Lower lobe of right lung (tissue), 2 donors: ENCODE measurements at regions not wholly inside any gene's neighbourhood (a gene's known extent, or its start where the extent isn't known, plus 50 kb on each side); places are given as distances from the start of the nearest gene placed in this dataset.

Experiments
- ATAC-seq, 2 donors: fragments of 200-7000 bp; cut with Tn5 transposase; one replicate each; pipeline ENCODE4 v1.9.1; 2020 to 2022; ENCODE audit warnings: mild to moderate bottlenecking in 2 of 2, moderate library complexity in 2 of 2
- DNase-seq: peaks from one replicate; pipeline ENCODE4 v3.0.0-alpha.2; 2020
- H3K27ac ChIP-seq: fragments of 200-600 bp; one replicate; pipeline ENCODE4 v1.8.0; 2022
- H3K27me3 ChIP-seq: fragments of 200-600 bp; one replicate; pipeline ENCODE4 v1.8.0; 2022; ENCODE audit warnings: low read depth
- H3K36me3 ChIP-seq: fragments of 200-600 bp; one replicate; pipeline ENCODE4 v1.8.0; 2022; ENCODE audit warnings: mild to moderate bottlenecking
- H3K4me1 ChIP-seq: fragments of 200-600 bp; one replicate; pipeline ENCODE4 v1.8.0; 2022
- H3K4me3 ChIP-seq: fragments of 200-600 bp; one replicate; pipeline ENCODE4 v1.8.0; 2022; ENCODE audit warnings: mild to moderate bottlenecking
- H3K9me3 ChIP-seq: fragments of 200-600 bp; one replicate; pipeline ENCODE4 v1.8.0; 2022
- intact Hi-C: fragments of 100-400 bp; cut with DNase I; formaldehyde crosslinking; loops from one replicate; pipeline ENCODE4 v1.11.0; 2022
- TF ChIP-seq, protein P1 (sequence below): fragments of 200-600 bp; IDR thresholded peaks from one replicate; pipeline ENCODE4 v1.8.0; 2022; ENCODE audit warnings: antibody characterized with exemption, mild to moderate bottlenecking
- donor health status: DM: no; HTN: yes; CAD: no; lungs with severe emphysema.

DNA sequence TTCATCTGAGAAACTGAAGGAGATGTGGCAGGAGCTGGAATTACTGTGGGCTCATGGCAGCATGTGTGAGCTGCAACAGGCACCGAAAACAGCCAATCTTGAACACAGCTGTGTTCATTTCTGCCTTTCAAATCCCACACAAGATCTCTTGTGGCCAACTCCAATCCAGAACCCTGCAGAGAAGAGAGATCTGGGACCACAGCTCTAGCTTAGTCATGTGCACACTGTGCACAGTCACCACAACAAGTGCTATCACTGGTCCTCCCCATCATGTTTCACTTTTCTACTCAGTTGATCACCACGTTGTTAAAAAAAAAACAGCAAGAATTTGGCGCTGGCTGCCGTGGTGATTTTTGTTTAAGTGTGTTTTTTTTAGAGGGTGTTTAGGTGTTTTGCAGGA is 254.5 kb upstream of the ELAC2 start:
- H3K27me3 ChIP-seq: peaks cover 5% of the 10 kb centered on the region
- no peak overlapping the region for H3K27ac ChIP-seq
- H3K4me3 ChIP-seq: no peak overlapping the region
- no peak for ATAC-seq
- TF ChIP-seq, protein P1, sequence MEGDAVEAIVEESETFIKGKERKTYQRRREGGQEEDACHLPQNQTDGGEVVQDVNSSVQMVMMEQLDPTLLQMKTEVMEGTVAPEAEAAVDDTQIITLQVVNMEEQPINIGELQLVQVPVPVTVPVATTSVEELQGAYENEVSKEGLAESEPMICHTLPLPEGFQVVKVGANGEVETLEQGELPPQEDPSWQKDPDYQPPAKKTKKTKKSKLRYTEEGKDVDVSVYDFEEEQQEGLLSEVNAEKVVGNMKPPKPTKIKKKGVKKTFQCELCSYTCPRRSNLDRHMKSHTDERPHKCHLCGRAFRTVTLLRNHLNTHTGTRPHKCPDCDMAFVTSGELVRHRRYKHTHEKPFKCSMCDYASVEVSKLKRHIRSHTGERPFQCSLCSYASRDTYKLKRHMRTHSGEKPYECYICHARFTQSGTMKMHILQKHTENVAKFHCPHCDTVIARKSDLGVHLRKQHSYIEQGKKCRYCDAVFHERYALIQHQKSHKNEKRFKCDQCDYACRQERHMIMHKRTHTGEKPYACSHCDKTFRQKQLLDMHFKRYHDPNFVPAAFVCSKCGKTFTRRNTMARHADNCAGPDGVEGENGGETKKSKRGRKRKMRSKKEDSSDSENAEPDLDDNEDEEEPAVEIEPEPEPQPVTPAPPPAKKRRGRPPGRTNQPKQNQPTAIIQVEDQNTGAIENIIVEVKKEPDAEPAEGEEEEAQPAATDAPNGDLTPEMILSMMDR: no peak
- H3K4me1 ChIP-seq: no peaks in the 10 kb centered on the region
- DNase-seq: no peak
- no peaks in the 10 kb centered on the region for H3K9me3 ChIP-seq
- intact Hi-C loops: no loop called here
- no peaks in the 10 kb centered on the region for H3K36me3 ChIP-seq

GRCh38 chr17:13268791-13269595 is 251.2 kb upstream of the ELAC2 start:
- no peak for DNase-seq
- no peaks in the 10 kb centered on the region for H3K9me3 ChIP-seq
- no peaks in the 10 kb centered on the region for H3K4me1 ChIP-seq
- no peak overlapping the region for H3K27ac ChIP-seq
- intact Hi-C loops: no loop called here
- TF ChIP-seq, protein P1: no peak
- no peaks in the 10 kb centered on the region for H3K36me3 ChIP-seq
- peaks cover 5% of the 10 kb centered on the region for H3K27me3 ChIP-seq
- no peak for ATAC-seq
- no peak overlapping the region for H3K4me3 ChIP-seq

- no peaks in the 10 kb centered on the region for H3K36me3 ChIP-seq
- H3K27me3 ChIP-seq: peaks cover 5% of the 10 kb centered on the region
- H3K4me3 ChIP-seq: no peak overlapping the region
- no peak for ATAC-seq
- DNase-seq: no peak
- H3K9me3 ChIP-seq: no peaks in the 10 kb centered on the region
- TF ChIP-seq, protein P1: no peak
- H3K27ac ChIP-seq: no peak overlapping the region
- intact Hi-C loops: no loop called here
- H3K4me1 ChIP-seq: no peaks in the 10 kb centered on the region
Measured at GRCh38 chr17:13266606-13267005, 248.8 kb upstream of the ELAC2 start.

- ATAC-seq: no peak
- Histone ChIP-seq H3K4me3 (no peak overlapping the region), H3K36me3 (no peaks in the 10 kb centered on the region), H3K27ac (no peak overlapping the region), H3K27me3 (peaks cover 5% of the 10 kb centered on the region), H3K9me3 (no peaks in the 10 kb centered on the region), H3K4me1 (no peaks in the 10 kb centered on the region)
- no peak for DNase-seq
- intact Hi-C loops: no loop called here
- TF ChIP-seq, protein P1: no peak
Measured at GRCh38 chr17:13265311-13265710, 247.5 kb upstream of the ELAC2 start.

DNA sequence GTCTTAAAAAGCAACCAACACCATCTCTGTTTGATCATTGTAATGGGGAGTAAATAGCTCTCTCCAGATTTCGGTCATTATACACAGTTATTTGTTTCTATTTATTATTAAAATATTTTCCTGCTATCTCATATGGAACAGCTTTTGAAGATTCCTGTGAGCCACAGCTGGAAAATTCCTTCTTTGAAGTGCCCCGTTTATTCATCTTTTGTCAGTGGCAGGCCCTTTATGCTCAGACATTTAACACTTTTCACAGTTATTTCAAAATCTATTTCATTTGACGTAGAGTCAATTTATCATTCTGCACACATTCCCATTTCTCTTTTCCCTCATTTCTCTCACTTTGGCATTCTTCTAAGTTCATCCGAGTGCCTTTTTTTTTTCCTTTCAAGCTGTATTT is 245.9 kb upstream of the ELAC2 start:
- intact Hi-C loops: no loop called here
- Histone ChIP-seq H3K4me3 (no peak overlapping the region), H3K27me3 (no peaks in the 10 kb centered on the region), H3K4me1 (no peaks in the 10 kb centered on the region), H3K27ac (no peak overlapping the region), H3K36me3 (no peaks in the 10 kb centered on the region), H3K9me3 (no peaks in the 10 kb centered on the region)
- ATAC-seq (no peak), DNase-seq (no peak)
- TF ChIP-seq, protein P1: no peak
